ENCODE measurements at regions not wholly inside any gene's neighbourhood (a gene's known extent, or its start where the extent isn't known, plus 50 kb on each side); places are given as distances from the start of the nearest gene placed in this dataset.

DNA sequence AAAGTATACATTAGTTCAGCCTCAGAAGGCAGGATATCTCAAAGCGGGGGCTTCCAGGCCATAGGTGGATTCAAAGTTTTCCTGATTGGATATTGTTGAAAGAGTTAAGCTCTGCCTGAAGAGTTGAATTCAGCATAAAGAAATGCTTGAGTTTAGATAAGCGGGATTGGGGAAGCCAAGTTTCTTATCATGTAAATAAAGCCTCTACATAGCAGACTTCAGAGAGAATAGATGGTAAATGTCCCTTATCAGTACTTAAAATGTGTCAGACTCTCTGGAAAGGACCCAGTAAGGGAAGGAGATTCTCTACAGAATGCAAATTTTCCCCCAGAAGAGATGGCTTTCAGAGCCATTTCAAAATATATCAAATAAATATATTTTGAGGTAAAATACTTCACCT is 423.5 kb downstream of the SHISA9 start:
- TF ChIP-seq, protein P1, sequence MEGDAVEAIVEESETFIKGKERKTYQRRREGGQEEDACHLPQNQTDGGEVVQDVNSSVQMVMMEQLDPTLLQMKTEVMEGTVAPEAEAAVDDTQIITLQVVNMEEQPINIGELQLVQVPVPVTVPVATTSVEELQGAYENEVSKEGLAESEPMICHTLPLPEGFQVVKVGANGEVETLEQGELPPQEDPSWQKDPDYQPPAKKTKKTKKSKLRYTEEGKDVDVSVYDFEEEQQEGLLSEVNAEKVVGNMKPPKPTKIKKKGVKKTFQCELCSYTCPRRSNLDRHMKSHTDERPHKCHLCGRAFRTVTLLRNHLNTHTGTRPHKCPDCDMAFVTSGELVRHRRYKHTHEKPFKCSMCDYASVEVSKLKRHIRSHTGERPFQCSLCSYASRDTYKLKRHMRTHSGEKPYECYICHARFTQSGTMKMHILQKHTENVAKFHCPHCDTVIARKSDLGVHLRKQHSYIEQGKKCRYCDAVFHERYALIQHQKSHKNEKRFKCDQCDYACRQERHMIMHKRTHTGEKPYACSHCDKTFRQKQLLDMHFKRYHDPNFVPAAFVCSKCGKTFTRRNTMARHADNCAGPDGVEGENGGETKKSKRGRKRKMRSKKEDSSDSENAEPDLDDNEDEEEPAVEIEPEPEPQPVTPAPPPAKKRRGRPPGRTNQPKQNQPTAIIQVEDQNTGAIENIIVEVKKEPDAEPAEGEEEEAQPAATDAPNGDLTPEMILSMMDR (IDR thresholded peaks at IDR 0.05): no peak
- no peak for TF ChIP-seq POLR2A (IDR thresholded peaks at IDR 0.05)
